Panc1 (cell line): ENCODE measurements at regions not wholly inside any gene's neighbourhood (a gene's known extent, or its start where the extent isn't known, plus 50 kb on each side); places are given as distances from the start of the nearest gene placed in this dataset.

ENCODE experiments used
- ATAC-seq: fragments of 200-7000 bp; cut with Tn5 transposase; 2 replicates; pipeline ENCODE4 v1.9.1; 2020; ENCODE audit warnings: mild to moderate bottlenecking, moderate library complexity
- BruUV-seq: library from RNA; stranded (reverse); fragments of 400-500 nt; replicated peaks from 2 replicates; lab custom pipeline; 2021; lab: Mats Ljungman, UMichigan
- CTCF ChIA-PET: fragments of 300-600 bp; sonication (Branson Sonifier 250); formaldehyde crosslinking; loops from one replicate; lab custom pipeline; 2022; ENCODE audit warnings: antibody characterized with exemption; lab: Charles Lee
- POLR2A ChIA-PET: fragments of 300-600 bp; sonication (Branson Sonifier 250); formaldehyde crosslinking; loops from one replicate; lab custom pipeline; 2022; ENCODE audit warnings: antibody characterized with exemption; lab: Charles Lee
- DNase-seq: peaks from one replicate; pipeline ENCODE4 v3.0.0-alpha.2; 2010; ENCODE audit warnings: low read depth, low spot score
- H3K27ac ChIP-seq: 2 replicates; pipeline ENCODE4 v1.5.1; 2011; ENCODE audit warnings: mild to moderate bottlenecking, low read length, inconsistent platforms
- H3K27me3 ChIP-seq: fragments of 200-500 bp; sonication (Bioruptor generic); 2 replicates; pipeline ENCODE4 v1.6.0; 2014; ENCODE audit warnings: low read length, inconsistent platforms; ENCODE audit not compliant: control insufficient read depth, insufficient read depth
- H3K36me3 ChIP-seq: fragments of 200-500 bp; sonication (Bioruptor generic); 2 replicates; pipeline ENCODE4 v1.5.1; 2014; ENCODE audit warnings: inconsistent platforms, mild to moderate bottlenecking, low read length, moderate library complexity; ENCODE audit not compliant: control insufficient read depth, insufficient read depth
- H3K4me1 ChIP-seq: 2 replicates; pipeline ENCODE4 v1.5.1; 2011; ENCODE audit warnings: inconsistent platforms, mild to moderate bottlenecking, low read length, moderate library complexity; ENCODE audit not compliant: control insufficient read depth, insufficient read depth
- H3K4me3 ChIP-seq, 2 experiments: 2 replicates each; pipeline ENCODE4 v1.5.1; 2011 to 2012; ENCODE audit warnings: low read depth in 2 of 2, low read length in 2 of 2, mild to moderate bottlenecking in 2 of 2, inconsistent platforms in 1 of 2, moderate library complexity in 1 of 2
- H3K9me3 ChIP-seq: fragments of 200-500 bp; sonication (Bioruptor generic); 2 replicates; pipeline ENCODE4 v1.5.1; 2014; ENCODE audit warnings: low read depth, mild to moderate bottlenecking, inconsistent platforms, low read length, moderate library complexity; ENCODE audit not compliant: control insufficient read depth, insufficient read depth
- CTCF ChIP-seq: fragments of 450-650 bp; IDR thresholded peaks from 2 replicates; pipeline ENCODE4 v1.5.1; 2017; ENCODE audit warnings: mild to moderate bottlenecking
- POLR2AphosphoS5 ChIP-seq: IDR thresholded peaks from 2 replicates; pipeline ENCODE4 v1.6.1; 2012; ENCODE audit warnings: mild to moderate bottlenecking, low read depth, low read length, moderate library complexity
- REST ChIP-seq, 2 experiments: IDR thresholded peaks; 2 replicates each; pipeline ENCODE4 v1.6.1; 2011 to 2012; ENCODE audit warnings: low read depth in 2 of 2, control low read depth in 1 of 2, low read length in 1 of 2, mild to moderate bottlenecking in 1 of 2, moderate library complexity in 1 of 2; ENCODE audit not compliant: insufficient read depth in 1 of 2
- SIN3A ChIP-seq: IDR thresholded peaks from 2 replicates; pipeline ENCODE4 v1.6.1; 2012; ENCODE audit warnings: low read depth, mild to moderate bottlenecking, low read length, moderate library complexity, borderline replicate concordance; ENCODE audit not compliant: insufficient read depth
- TCF7L2 ChIP-seq: IDR thresholded peaks from 2 replicates; pipeline ENCODE4 v1.6.1; 2011; ENCODE audit warnings: mild to moderate bottlenecking, low read depth, low read length, inconsistent platforms
- in situ Hi-C: cut with HindIII; loops from 2 replicates; pipeline ENCODE4 v1.10.0; 2016; ENCODE audit warnings: low sequenced_read_pairs, low pct_unique_long_range_greater_than_20kb
- intact Hi-C: fragments of 100-400 bp; cut with micrococcal nuclease; formaldehyde crosslinking; loops from one replicate; pipeline ENCODE4 v1.10.0; 2022; ENCODE audit not compliant: unreplicated experiment

- ChIA-PET POLR2A (no interaction called here), CTCF (no interaction called here)
- TF ChIP-seq TCF7L2 (no peak), POLR2AphosphoS5 (no peak), SIN3A (no peak), CTCF (no peak), REST (IDR thresholded peaks at IDR 0.05; ENCODE audit: insufficient read depth in 1 of 2, low read depth in 2 of 2, low read length in 1 of 2) (no peak)
- ATAC-seq (no peak), DNase-seq (no peak)
- intact Hi-C loops = no loop called here
- H3K4me3 ChIP-seq = no peak overlapping the region
- H3K9me3 ChIP-seq = 0 out of 2 replicates have a peak, but pooled peaks cover 6% of the 10 kb centered on the region
- BruUV-seq = no TSS peak
- in situ Hi-C loops = no loop called here
- H3K27ac ChIP-seq = no peak overlapping the region
- no peaks in the 10 kb centered on the region for H3K4me1 ChIP-seq
- no peaks in the 10 kb centered on the region for H3K27me3 ChIP-seq
- no peaks in the 10 kb centered on the region for H3K36me3 ChIP-seq
Measured at GRCh38 chr2:117500721-117501120, 313.8 kb upstream of the DDX18 start.

- in situ Hi-C loops = no loop called here
- DNase-seq = no peak
- ChIA-PET POLR2A (no interaction called here), CTCF (no interaction called here)
- H3K27me3 ChIP-seq = no peaks in the 10 kb centered on the region
- H3K27ac ChIP-seq = no peak overlapping the region
- no peaks in the 10 kb centered on the region for H3K36me3 ChIP-seq
- BruUV-seq = no TSS peak
- TF ChIP-seq REST (IDR thresholded peaks at IDR 0.05; ENCODE audit: insufficient read depth in 1 of 2, low read depth in 2 of 2, low read length in 1 of 2) = no peak
- no peak for TF ChIP-seq SIN3A
- TF ChIP-seq TCF7L2 = no peak
- no peak for TF ChIP-seq POLR2AphosphoS5
- intact Hi-C loops = no loop called here
- H3K4me1 ChIP-seq = no peaks in the 10 kb centered on the region
- H3K4me3 ChIP-seq = no peak overlapping the region
- ATAC-seq = no peak
- 0 out of 2 replicates have a peak, but pooled peaks cover 6% of the 10 kb centered on the region for H3K9me3 ChIP-seq
Measured at GRCh38 chr2:117502121-117502520, 312.4 kb upstream of the DDX18 start.
